Testis (tissue), 2 donors: ENCODE measurements at regions not wholly inside any gene's neighbourhood (a gene's known extent, or its start where the extent isn't known, plus 50 kb on each side); places are given as distances from the start of the nearest gene placed in this dataset.

Experiments
- DNase-seq: peaks from one replicate; pipeline ENCODE4 v3.0.0-alpha.2; 2019
- H3K27ac ChIP-seq, 2 donors: fragments of 200-600 bp; sonication (generic); one replicate each; pipeline ENCODE4 v1.5.1; 2019
- H3K27me3 ChIP-seq: fragments of 200-600 bp; sonication (generic); one replicate; pipeline ENCODE4 v1.5.1; 2019
- H3K36me3 ChIP-seq: fragments of 200-600 bp; sonication (generic); one replicate; pipeline ENCODE4 v1.5.1; 2017; ENCODE audit warnings: low read depth; ENCODE audit errors: missing control alignments
- H3K4me1 ChIP-seq: fragments of 200-600 bp; sonication (generic); one replicate; pipeline ENCODE4 v1.5.1; 2019
- H3K4me3 ChIP-seq, 2 donors: fragments of 200-600 bp; sonication (generic); one replicate each; pipeline ENCODE4 v1.5.1; 2017 to 2019
- H3K9me3 ChIP-seq: fragments of 200-600 bp; sonication (generic); one replicate; pipeline ENCODE4 v1.5.1; 2017
- POLR2A ChIP-seq: fragments of 450-650 bp; IDR thresholded peaks from one replicate; pipeline ENCODE4 v1.6.1; 2017; ENCODE audit warnings: antibody characterized with exemption, mild to moderate bottlenecking, moderate library complexity
- WGBS, 2 donors: methylation state at CpG; one replicate each; pipeline ENCODE4 v1.1.5; 2018; 5-methylcytosine and 5-hydroxymethylcytosine counted together
- intact Hi-C: fragments of 100-400 bp; cut with DNase I; formaldehyde crosslinking; loops from one replicate; pipeline ENCODE4 v1.15.1; 2023; ENCODE audit warnings: low total_unique reads
- TF ChIP-seq, protein P1 (sequence below), 3 experiments: fragments of 450-650 bp in 2 of 3; fragments of 200-600 bp in 1 of 3; sonication (generic) in 1 of 3; IDR thresholded peaks; one replicate each; pipeline ENCODE4 v1.5.1; 2016 to 2019; ENCODE audit warnings: antibody characterized with exemption in 3 of 3, mild to moderate bottlenecking in 2 of 3, moderate library complexity in 1 of 3

GRCh38 chr9:23081377-23081776 lies 634.8 kb downstream of the DMRTA1 start:
- no peaks in the 10 kb centered on the region for H3K27me3 ChIP-seq
- no peak for DNase-seq
- H3K4me1 ChIP-seq: no peaks in the 10 kb centered on the region
- 86 to 90% methylated on average over 5 of the region's 5 CpGs for WGBS, 2 donors
- H3K27ac ChIP-seq: no peak overlapping the region
- no peak overlapping the region for H3K4me3 ChIP-seq
- no peaks in the 10 kb centered on the region for H3K36me3 ChIP-seq
- no peak for TF ChIP-seq POLR2A
- no peaks in the 10 kb centered on the region for H3K9me3 ChIP-seq
- intact Hi-C loops: no loop called here

- intact Hi-C loops: no loop called here
- Histone ChIP-seq H3K27me3 (no peaks in the 10 kb centered on the region), H3K27ac (no peak overlapping the region), H3K4me3 (no peak overlapping the region), H3K9me3 (no peaks in the 10 kb centered on the region), H3K4me1 (no peaks in the 10 kb centered on the region), H3K36me3 (no peaks in the 10 kb centered on the region)
- 54 to 63% methylated on average over 5 of the region's 5 CpGs for WGBS, 2 donors
- peak; percentile 45 for DNase-seq
- TF ChIP-seq, protein P1, sequence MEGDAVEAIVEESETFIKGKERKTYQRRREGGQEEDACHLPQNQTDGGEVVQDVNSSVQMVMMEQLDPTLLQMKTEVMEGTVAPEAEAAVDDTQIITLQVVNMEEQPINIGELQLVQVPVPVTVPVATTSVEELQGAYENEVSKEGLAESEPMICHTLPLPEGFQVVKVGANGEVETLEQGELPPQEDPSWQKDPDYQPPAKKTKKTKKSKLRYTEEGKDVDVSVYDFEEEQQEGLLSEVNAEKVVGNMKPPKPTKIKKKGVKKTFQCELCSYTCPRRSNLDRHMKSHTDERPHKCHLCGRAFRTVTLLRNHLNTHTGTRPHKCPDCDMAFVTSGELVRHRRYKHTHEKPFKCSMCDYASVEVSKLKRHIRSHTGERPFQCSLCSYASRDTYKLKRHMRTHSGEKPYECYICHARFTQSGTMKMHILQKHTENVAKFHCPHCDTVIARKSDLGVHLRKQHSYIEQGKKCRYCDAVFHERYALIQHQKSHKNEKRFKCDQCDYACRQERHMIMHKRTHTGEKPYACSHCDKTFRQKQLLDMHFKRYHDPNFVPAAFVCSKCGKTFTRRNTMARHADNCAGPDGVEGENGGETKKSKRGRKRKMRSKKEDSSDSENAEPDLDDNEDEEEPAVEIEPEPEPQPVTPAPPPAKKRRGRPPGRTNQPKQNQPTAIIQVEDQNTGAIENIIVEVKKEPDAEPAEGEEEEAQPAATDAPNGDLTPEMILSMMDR (IDR thresholded peaks at IDR 0.05): no peak
- TF ChIP-seq POLR2A: no peak
Measured at GRCh38 chr9:23088932-23089364, 642.3 kb downstream of the DMRTA1 start.

GRCh38 chr9:23117616-23118015 lies 671.0 kb downstream of the DMRTA1 start:
- no peaks in the 10 kb centered on the region for H3K9me3 ChIP-seq
- intact Hi-C loops: no loop called here
- H3K27me3 ChIP-seq: no peaks in the 10 kb centered on the region
- no peak overlapping the region for H3K4me3 ChIP-seq
- WGBS, 2 donors: 56 to 70% methylated on average over 2 of the region's 2 CpGs
- H3K27ac ChIP-seq: no peak overlapping the region
- DNase-seq: no peak
- TF ChIP-seq, protein P1 (IDR thresholded peaks at IDR 0.05): no peak
- TF ChIP-seq POLR2A: no peak
- H3K4me1 ChIP-seq: no peaks in the 10 kb centered on the region
- no peaks in the 10 kb centered on the region for H3K36me3 ChIP-seq

DNA sequence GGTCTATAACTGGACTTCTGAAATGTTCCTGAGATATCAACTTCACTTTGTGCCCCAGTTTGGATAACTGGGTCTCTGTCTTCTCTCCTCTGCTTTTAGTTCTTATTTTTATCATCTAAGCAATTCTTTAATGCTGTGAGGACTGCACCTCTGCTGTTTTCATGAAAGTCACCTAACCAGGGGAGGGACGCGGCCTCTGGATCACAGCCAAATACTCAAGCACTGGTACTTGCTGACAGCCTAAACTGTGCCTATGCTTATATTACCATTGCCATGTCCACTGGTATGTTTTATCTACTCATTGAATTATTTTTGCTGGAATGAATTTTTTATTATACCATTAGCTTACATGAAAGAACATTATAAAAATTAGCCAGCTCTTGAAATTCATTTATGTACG lies 674.0 kb downstream of the DMRTA1 start:
- Histone ChIP-seq H3K9me3 (no peaks in the 10 kb centered on the region), H3K27ac (no peak overlapping the region), H3K4me3 (no peak overlapping the region), H3K36me3 (no peaks in the 10 kb centered on the region), H3K27me3 (no peaks in the 10 kb centered on the region), H3K4me1 (no peaks in the 10 kb centered on the region)
- TF ChIP-seq, protein P1 (IDR thresholded peaks at IDR 0.05): no peak
- no peak for TF ChIP-seq POLR2A
- no peak for DNase-seq
- intact Hi-C loops: no loop called here
- WGBS, 2 donors: 86 to 91% methylated on average over 3 of the region's 3 CpGs

DNA sequence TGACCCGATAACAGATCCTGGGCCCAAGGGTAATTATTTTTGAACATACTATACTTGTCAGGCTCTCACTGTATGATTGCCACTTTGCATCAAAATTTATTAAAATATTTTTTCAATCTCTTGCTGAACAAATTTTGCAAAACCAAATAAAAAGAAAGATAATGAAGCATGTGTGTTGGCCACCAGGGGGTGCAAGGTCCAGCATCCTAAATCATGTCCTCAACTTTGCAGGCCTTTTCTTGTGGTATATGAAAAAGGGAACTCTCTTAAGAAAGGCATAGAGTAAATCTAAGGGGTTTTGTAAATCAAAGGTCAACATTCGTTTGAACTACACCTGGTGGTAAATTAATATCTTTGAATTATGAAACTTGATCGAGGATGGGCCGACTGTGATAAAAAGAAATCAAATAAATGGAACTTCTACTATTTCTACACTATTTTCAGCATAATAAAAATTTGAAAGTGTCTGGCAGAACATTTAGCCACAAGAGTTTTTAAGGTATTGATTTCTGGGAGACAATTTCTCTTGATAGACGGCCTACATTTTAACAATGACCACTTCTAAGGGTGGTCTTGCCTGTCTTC lies 676.5 kb downstream of the DMRTA1 start:
- Histone ChIP-seq H3K36me3 (no peaks in the 10 kb centered on the region), H3K27ac (no peak overlapping the region), H3K9me3 (no peaks in the 10 kb centered on the region), H3K4me3 (no peak overlapping the region), H3K27me3 (no peaks in the 10 kb centered on the region), H3K4me1 (no peaks in the 10 kb centered on the region)
- 76 to 78% methylated on average over 5 of the region's 5 CpGs for WGBS, 2 donors
- peak; percentile 64 for DNase-seq
- intact Hi-C loops: no loop called here
- no peak for TF ChIP-seq POLR2A
- TF ChIP-seq, protein P1 (IDR thresholded peaks at IDR 0.05): peak; percentile 42 to 83 (median 54)
